ENCODE measurements at regions not wholly inside any gene's neighbourhood (a gene's known extent, or its start where the extent isn't known, plus 50 kb on each side); places are given as distances from the start of the nearest gene placed in this dataset.

DNA sequence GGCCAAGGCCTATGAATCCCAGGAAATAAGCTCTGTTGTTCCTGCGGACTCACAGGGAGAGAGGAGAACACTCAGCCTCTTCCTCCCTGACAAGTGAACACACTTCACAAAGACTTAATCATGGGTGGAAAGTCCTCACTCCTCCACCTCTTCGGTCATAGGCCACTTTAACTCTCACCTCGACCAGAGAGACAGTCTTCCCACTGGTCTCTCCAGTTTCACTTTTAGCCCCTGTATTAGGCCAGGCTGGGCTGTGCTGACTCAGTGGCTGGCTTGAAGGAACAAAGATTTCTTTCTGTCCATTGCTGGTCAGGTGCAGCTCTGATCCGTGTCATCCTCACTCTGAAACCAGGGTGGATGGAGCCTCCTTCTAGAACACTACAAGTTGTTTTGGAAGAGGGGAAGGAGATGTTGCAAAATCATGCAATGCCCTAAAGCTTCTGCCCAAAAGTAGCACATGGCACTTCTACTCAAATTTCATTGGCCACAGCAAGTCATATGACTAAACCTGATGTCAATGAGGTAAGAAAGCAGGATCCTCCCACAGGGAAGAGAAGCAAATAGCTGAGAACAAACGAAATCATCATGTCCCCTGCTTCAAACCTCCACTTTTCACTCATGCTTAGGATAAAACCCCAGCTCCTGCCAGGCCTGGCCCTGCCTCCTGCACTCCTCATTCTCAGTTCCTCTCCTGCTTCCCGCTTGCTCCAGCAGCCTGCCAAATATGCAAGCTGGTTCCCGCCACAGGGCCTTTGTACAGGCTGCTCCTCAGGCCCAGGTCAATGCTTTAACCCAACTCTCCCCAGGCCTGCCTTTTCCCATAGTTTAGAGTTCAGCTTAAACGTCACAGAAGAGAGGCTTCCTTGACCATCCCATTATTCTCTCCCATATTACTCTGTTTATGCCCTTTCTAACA lies 150.5 kb upstream of the RUNX3 start:
- DNase-seq (ENCODE audit: low spot score): no peak

DNA sequence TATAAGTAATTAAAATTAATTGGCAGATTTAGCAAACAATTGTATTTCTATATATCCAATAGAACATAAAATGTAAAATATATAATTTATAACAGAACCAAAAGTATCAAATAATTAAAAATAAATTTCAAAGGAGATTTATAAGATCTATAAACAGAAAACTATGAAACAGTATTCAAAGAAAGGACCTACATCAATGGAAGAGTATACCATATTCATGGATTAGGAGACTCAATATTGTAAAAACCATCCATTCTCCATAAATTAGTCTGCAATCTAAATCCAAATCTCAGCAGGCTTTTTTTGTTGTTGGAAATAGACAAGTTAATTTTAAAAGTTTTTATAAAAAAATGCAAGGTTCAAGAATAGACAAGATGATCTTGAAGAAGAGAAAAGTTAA lies 149.0 kb upstream of the RUNX3 start:
- DNase-seq (ENCODE audit: low spot score): no peak

DNA sequence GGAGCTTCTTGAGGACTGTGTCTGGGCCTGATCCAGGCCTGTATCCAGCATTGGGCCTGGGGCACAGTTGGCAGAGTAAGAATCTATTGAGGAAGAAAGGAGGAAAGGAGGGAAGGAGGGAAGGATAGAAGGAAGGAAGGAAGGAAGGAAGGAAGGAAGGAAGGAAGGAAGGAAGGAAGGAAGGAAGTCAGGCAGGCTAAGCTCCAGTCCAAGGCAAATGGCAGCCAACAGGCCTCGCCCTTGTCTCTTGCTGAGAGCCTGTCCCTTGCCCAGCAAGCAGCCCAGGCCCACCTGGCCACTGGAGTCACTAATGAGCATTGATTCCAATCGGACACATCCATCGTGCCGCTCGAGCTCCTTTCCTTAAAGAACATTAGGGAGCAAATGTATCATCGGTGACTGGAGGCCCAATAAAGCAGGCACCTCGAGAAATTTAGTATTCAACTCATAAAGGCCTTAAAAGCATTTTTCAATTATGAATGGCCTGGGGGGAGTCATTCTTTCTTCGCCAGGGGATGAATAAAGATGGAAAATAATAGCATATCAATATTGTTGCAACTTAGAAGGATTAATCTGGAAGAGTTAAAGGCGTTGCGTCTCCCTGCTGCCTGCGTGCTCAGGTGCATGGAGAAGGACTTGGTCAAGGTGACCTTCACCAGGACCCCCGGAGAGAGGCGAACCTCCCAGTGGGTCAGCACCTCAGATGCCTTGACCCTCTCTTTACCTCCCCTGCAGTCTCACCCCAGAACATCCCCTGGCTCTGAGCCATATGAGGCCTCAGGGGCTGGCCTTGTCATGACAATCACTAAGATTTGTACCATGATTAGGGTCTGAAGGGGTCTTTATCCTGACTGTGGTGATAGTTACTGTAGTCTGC lies 144.5 kb upstream of the RUNX3 start:
- no peak for DNase-seq (ENCODE audit: low spot score)

DNA sequence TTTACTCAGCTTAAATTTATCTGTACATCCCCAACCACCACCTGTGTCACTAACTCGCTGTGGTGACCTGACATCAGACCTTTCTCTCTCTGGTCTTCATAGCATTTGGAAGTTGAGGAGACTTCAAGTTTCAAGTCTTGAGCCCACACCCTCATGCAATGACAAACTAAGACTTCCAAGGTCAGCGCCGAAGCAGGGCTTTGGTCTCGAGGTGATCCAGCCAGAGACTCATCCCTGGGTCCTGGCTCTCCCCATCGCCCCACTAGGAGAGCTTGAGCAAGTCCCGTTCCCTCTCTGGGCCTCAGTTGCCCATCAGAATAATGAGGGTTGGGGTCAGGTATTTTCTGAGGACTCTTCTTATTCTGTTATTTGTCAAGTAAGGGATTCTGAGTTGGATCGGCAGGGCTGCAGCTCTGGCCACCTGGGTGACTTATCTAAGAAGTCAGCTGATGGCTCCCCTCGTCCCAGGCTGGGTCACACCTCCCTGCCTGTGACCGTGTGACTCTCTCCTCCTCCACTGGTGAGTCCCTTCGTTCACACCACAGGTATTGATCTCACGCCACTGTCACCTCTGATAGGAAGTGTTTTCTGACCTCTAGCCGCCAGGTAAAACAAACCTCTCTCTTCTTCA lies 143.7 kb upstream of the RUNX3 start:
- DNase-seq (ENCODE audit: low spot score): no peak

DNA sequence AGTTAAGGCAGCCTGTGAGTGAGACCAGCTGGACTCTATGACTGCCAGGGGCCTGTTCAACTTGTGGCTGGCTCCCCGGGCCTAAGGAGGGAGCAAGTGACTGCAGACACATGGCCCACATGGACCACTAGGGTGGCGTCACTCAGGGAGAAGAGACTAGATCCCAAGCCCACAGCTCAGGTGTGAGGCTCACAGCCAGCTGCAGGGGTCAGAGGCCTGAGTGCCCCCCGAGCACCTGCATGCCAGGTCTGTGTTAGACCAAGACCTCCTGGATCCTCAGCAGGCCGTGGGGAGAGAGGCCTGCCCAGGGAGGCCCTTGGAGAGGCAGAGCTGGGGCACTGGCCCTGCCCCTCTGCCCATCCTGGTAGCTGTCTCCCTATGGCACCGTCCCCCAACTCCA lies 142.4 kb upstream of the RUNX3 start:
- no peak for DNase-seq (ENCODE audit: low spot score)

DNA sequence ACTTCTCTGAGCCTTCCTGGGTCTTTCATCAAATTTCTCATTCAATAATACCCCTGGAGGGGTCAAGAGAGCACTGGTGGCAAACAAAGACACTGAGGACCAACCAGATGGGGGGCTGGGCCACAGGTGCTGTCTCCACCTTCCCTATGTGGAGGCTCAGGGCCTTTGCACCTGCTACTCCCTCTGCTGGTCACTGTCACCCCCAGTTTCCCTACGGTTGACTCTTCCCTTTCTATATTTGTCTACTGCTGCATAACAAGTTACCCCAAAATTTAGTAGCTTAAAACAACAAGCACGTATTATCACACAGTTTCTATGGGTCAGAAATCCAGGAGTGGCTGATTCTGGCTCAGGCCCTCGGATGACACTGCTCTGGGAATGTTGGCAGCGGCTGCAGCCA lies 138.8 kb upstream of the RUNX3 start:
- DNase-seq (ENCODE audit: low spot score): no peak

DNA sequence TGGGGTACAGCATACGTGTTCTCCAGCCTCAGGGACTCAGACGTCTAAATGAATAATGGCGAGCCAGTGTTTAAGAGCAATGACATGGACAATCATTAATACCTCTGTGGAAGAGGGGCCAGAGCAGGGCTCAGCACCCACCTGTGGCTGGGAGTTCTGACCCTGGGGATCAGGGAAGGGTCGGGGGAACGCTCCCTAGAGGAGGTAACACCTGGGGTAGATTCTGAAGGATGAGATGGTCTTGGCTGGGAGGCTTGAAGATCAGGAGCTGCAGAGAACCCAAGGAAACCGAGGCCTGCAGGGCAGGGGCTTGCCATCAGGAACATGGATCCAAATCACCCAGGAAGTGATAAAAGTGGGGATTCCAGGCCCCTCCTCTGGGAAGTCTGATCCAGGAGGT lies 138.2 kb upstream of the RUNX3 start:
- no peak for DNase-seq (ENCODE audit: low spot score)

DNA sequence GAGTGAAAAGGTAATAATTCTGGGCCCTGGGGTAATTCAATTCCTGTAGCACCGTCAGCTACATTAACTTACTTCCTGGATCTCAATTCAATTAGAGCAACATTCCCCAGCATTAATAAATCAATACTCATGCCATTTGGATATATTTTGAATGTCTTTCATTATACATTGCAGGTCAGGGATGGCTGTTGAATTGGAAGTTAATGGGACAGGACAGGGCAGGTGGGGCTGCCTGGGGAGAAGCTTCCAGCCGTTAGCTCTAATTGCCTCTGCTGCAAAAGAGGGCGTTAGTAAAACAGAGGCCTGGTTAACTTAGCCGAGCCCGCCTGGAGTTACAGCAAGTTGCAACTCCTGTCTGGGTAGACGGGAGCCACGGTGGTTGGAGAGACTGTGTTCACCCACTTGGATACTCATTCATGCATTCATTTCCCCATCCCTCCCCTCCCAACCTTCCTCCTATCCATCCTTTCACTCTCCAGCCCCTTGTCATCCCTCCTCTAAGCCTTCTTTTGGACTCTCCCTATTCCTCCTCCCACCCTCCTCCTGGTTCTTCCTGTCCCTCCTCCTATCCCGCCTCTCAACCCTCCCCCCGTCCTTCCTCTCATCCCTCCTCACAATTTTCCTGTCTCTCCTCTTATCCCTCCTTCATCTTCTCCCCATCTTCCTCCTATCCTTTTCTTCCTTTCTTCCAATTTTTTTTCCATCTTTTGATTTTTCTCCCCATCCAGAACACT lies 137.6 kb upstream of the RUNX3 start:
- DNase-seq (ENCODE audit: low spot score): no peak

DNA sequence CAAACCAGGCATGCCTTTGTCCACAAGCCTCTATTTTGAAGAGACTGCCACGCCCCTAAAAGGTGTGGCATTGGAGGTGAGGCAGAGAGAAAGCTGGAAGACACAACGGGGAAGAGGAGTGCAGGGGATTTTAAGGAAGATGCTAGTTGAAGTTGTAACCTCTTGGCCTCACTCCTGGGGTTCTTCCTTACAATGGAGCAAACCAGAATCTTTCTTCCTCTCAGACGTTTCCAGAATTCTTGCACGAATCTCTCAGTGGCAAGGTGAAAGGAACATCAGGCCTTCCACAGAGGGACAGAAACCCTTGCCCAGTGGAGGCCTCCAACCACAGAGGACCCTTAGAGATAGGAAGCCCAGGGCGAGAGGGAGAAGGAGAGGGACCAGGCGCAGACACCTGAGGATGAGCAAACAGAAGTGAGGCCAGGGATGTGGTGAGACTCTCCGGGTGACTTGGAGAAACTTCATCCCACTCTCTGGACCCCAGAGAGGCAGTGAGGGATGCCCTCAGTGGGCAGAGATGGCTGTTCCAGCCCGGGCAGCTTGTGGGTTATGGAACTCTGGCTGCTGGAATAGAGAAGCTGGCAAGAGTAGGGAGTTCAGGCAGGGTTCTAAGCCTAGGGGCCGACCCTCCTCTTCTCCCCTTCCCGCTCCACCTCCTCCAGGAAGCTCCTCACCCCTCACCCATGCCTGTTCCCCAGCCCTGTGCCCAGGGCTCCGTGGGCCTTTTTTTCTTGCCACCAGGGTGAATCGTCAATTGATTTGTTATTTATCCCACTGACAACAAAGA lies 136.8 kb upstream of the RUNX3 start:
- no peak for DNase-seq (ENCODE audit: low spot score)

DNA sequence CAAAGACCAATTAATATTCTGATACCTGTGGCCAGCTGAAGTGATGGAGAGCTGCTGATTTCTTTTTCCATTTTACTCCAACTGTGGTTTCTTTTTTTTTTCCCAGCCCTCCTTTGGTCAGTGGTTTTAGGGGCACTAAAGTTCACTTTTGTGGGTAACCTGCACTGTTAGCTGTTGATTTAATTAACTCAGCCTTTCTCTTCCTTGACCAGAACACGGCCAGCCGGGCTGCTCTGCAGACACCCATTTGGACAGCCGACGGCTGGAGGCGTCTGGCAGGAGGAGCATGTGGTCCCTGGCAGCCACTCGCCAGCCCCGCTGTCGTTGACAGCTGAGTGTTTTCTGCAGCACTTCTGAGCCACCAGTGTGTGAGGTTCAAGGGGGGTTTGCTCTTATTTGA lies 136.2 kb upstream of the RUNX3 start:
- DNase-seq (ENCODE audit: low spot score): no peak

DNA sequence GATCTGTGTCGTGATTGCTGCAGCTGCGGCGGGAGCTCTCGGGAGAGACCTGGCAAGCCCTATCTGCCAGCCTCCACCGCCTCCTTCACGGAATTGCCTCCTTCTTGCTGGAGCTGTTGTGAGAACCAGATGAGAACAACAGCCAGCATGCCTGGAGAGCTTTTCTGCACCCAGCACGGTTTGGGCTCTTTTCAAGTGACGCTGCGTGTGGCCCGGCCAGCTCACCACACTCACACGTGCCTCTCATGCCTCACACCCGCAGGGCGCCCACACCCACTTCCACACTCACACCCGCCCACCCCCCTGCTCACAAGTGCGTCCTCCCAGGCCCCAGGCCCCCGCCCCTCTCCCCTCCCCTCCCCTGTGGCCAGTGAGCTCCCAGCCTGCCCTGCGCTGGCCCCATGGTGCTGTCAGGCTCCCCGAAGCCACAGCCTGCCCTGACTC lies 135.7 kb upstream of the RUNX3 start:
- DNase-seq (ENCODE audit: low spot score): no peak

DNA sequence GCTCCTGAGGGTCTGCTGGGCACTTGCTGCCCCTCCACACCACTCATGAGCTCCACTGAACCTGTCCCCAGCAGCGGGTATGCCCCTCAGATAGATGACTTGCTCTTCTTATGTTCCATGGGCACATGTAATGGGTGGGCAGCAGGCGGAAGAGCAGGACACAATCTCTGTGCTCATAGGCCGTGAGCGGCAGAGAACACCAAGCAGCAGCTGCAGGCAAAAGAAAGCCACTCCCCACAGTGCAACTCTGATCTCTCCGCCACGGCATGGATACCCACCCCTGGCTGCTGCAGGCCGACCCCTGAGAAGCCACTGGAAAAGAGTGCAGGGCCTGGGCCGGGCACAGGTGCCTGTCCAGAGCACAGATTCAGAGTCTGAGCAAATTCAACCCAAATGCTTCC lies 135.2 kb upstream of the RUNX3 start:
- no peak for DNase-seq (ENCODE audit: low spot score)

DNA sequence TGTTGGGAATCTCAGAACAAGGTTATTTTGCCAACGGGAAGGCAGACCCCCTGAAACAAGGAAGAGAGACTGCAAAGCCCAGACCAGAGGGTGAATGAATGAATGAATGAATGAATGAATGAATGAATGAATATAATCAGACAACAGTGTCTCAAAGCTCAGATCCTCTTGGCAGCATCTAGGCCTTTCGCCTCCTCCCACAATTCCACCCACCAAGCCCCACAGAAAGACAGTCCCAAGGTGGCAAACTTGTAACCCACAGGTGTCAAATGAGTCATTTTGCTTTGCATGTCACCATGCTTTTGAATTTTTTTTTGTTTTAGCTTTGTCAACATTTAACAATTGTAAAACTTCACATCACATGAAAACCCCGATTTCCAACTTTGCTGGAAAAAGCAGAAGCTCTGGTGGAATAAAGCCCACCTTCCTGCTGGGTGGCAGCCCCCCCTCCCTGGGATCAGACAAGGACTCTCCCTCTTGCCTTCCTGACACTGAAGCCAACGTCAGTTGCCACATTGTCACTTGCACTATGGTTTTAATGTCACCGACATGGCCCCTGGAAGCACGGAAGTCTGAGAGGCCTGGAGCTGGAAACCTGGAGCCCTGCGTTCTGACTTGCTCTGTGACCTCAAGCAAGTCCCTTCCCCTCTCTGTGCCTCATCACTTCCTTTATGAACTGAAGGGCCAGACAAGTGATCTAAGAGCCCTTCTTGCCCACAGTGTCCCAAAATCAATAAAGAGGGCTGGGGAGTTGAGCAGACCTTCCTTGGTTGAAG lies 134.6 kb upstream of the RUNX3 start:
- no peak for DNase-seq (ENCODE audit: low spot score)

DNA sequence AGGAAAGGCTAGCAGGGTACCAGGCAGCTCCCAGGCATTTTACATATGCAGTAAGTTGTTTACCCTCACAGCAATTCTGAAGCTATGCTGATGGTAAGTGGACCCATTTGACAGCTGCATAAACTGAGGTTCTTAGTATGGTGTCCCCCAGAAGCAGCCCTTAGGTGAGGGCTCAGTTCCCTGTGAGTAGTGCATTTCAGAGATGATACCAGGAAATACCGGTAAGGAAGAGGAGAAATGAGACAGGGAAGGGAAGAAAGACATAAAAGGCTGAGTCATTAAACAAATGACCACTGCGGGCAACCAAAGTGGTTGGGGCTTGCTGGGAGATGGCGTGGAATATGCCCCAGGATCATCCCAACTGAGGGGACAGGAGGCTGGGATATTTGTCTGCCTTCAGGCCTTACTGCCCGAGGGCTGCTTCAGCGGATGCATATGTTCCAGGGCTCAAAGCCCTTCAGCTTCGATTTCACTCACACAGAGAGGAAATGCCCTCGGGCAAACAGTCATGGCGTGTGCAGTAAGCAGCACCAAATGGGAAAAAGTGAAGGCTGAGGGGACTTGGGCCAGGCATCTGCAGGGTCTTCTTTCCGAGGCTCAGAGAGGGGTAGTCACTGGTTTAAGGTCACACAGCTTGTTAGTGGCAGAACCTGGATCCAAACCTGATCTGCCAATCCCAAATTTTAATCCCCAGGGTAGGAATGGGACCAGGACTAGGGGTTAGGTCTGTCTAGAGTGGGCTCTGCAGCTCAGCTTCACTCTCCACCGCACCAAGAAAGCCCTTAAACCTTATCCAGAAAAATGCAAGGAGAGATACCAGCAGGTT lies 133.7 kb upstream of the RUNX3 start:
- DNase-seq (ENCODE audit: low spot score): no peak

DNA sequence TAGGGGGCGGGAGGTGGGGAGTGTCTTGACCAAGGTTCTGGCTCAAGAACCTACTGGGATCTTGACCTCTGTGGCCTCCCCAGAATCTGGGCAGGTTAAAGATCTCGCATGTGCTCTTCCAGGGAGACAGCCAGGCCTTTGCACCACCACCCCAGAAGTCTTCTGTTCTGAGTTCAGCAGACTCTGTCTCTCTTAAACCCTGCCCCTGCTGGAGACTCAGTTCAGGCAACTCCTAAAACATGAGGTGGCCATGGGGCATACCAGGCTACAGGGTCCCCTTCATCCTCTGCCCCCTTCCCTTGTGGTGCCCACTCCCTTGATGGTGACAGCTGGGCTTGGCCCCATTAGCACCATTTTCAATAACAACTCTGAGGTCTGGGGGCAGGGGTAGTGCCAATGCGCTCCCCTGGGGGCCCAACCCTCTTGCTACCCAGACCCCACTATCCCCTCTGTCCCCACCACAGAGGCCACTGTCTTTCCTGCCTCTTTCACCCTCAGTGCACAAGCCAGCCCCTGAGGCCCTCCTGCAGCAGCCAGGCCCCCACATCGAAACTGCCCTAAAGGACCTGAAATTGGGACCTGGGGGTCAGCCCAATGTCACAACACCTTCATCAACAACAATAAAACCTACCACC lies 132.7 kb upstream of the RUNX3 start:
- DNase-seq (ENCODE audit: low spot score): no peak

DNA sequence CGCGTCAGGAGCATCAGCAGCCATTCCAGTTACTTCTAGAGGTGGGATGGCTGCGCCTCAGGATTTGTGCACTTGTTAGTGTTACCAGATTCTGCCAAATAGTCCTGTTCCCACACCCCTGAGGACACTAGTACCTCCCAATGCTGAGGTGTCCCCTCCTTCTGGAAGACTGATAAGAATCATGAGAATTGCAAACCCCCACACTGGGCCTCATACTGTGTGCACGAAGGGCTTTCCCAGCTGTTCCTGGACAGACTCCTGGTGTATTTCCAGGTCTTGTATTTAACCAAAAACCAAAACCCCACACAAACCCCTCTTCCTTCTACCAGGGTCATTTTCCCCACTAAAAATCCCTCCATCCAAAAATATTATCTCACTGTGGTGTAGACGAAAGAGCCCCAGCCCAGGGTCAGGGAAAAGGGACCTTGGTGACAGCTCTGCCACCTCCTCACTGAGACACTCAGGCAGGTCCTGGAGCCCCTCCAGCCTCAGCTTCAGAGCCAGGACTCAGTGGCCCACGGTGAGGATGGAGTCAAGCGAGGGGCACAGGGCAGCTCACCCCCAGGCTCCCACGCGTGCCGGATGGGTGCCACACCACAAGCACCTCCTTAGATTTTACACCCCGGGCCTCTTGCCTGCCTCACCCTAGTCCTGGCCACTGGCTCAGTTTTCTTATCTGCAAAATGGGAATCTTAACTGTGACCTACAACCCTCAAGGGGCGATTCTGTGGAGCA lies 131.4 kb upstream of the RUNX3 start:
- no peak for DNase-seq (ENCODE audit: low spot score)

DNA sequence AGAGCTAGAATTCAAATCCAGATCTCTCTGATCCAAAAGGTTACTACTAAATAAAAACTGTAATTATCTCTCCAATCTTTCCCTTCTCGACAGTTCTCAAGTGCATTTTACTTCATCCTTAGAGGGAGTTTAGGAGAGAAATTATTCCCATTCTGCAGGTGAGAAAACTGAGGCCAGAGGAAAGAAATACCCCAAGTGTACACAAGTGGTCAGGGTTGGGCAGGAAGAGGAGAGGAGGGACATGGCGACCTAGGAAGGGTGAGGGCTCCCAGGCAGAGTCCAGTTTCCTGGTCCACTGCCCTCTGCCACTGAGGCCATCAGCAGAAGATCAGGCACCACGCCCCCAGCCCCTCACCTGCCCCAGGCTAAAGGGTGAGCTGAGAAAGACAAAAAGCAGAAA lies 127.1 kb upstream of the RUNX3 start:
- DNase-seq (ENCODE audit: low spot score): no peak

DNA sequence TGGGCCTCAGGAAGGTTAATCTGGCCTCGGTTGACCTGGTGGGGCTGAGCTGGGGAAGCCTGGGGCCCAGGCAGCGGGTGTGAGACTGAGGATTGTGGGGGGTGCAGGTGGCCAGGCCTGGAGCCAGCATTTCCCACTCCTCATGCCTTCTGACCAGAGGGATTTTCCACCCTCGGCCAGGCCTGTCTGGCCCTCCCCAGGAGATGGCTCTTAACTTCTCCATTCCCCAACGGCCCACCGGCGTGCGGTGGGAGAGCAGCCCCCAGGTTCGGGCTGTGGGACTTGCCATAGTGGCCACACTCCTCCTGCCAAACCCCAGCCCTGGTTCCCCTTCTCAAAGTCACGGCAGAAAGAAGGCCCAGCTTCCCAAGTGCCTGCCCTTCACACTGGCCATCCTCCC lies 126.5 kb upstream of the RUNX3 start:
- no peak for DNase-seq (ENCODE audit: low spot score)
